CD14-positive monocyte (primary cell): ENCODE measurements at regions not wholly inside any gene's neighbourhood (a gene's known extent, or its start where the extent isn't known, plus 50 kb on each side); places are given as distances from the start of the nearest gene placed in this dataset.

ENCODE experiments used
- DNase-seq, 3 donors: peaks; one replicate each; pipeline ENCODE4 v3.0.0-alpha.2; 2011 to 2022
- H2AFZ ChIP-seq: 2 replicates; pipeline ENCODE4 v1.6.0; 2012; ENCODE audit warnings: mild to moderate bottlenecking, low read depth, low read length, inconsistent platforms; ENCODE audit not compliant: insufficient read depth, poor library complexity, severe bottlenecking
- H3K27ac ChIP-seq, 2 donors: 1 replicate in 1 of 2; 2 replicates in 1 of 2; pipeline ENCODE4 v1.5.1; 2012 to 2013; ENCODE audit warnings: low read length in 2 of 2, control low read depth in 1 of 2, inconsistent platforms in 1 of 2, low read depth in 1 of 2, mild to moderate bottlenecking in 1 of 2
- H3K27me3 ChIP-seq, 2 donors: one replicate each; pipeline versions ENCODE4 v1.6.0 to v1.6.1; 2011 to 2013; ENCODE audit warnings: low read length in 2 of 2; ENCODE audit not compliant: control insufficient read depth in 2 of 2, insufficient read depth in 2 of 2
- H3K36me3 ChIP-seq, 2 donors: replicated peaks in 1 of 2; 1 replicate in 1 of 2; 2 replicates in 1 of 2; pipeline versions ENCODE4 v1.5.1 to v1.6.1; 2012 to 2013; ENCODE audit warnings: low read length in 2 of 2, control low read depth in 1 of 2, inconsistent platforms in 1 of 2, mild to moderate bottlenecking in 1 of 2; ENCODE audit not compliant: insufficient read depth in 2 of 2, control insufficient read depth in 1 of 2
- H3K4me1 ChIP-seq, 2 donors: 1 replicate in 1 of 2; 2 replicates in 1 of 2; pipeline versions ENCODE4 v1.5.1 to v1.6.1; 2012 to 2013; ENCODE audit warnings: low read length in 2 of 2, control low read depth in 1 of 2, inconsistent platforms in 1 of 2, mild to moderate bottlenecking in 1 of 2, moderate library complexity in 1 of 2; ENCODE audit not compliant: insufficient read depth in 2 of 2, control insufficient read depth in 1 of 2
- H3K4me2 ChIP-seq: replicated peaks from 2 replicates; pipeline ENCODE3; 2012; ENCODE audit warnings: low read length, moderate library complexity, mild to moderate bottlenecking; ENCODE audit not compliant: poor library complexity, severe bottlenecking; ENCODE audit errors: extremely low read depth
- H3K4me3 ChIP-seq, 3 experiments: fragments of 200-600 bp in 1 of 3; sonication (generic) in 1 of 3; replicated peaks in 1 of 3; 1 replicate in 2 of 3; 2 replicates in 1 of 3; pipeline ENCODE4 v1.5.1; 2011 to 2013; ENCODE audit warnings: low read length in 3 of 3, mild to moderate bottlenecking in 3 of 3, control low read depth in 2 of 3, low read depth in 2 of 3, inconsistent platforms in 1 of 3, moderate library complexity in 1 of 3
- H3K79me2 ChIP-seq: 2 replicates; pipeline ENCODE4 v1.6.0; 2012; ENCODE audit warnings: mild to moderate bottlenecking, control low read depth, inconsistent platforms, low read length, moderate library complexity; ENCODE audit not compliant: insufficient read depth
- H3K9ac ChIP-seq: 2 replicates; pipeline ENCODE4 v1.6.0; 2017; ENCODE audit warnings: low read length, mild to moderate bottlenecking; ENCODE audit not compliant: insufficient read depth, poor library complexity, severe bottlenecking
- H3K9me3 ChIP-seq, 2 donors: replicated peaks in 1 of 2; 1 replicate in 1 of 2; 2 replicates in 1 of 2; pipeline versions ENCODE4 v1.5.1 to v1.6.1; 2012 to 2013; ENCODE audit warnings: low read length in 2 of 2, control low read depth in 1 of 2; ENCODE audit not compliant: control insufficient read depth in 1 of 2, insufficient read depth in 1 of 2
- H4K20me1 ChIP-seq: 2 replicates; pipeline ENCODE4 v1.6.0; 2012; ENCODE audit warnings: mild to moderate bottlenecking, low read length, control low read depth, moderate library complexity; ENCODE audit not compliant: insufficient read depth
- H3K27ac Mint-ChIP-seq, 7 donors: one replicate each; pipeline ENCODE4 v1.8.0; 2020; ENCODE audit warnings: mild to moderate bottlenecking in 7 of 7, mixed read lengths in 7 of 7, moderate library complexity in 6 of 7, inconsistent platforms in 2 of 7
- H3K27me3 Mint-ChIP-seq, 3 donors: one replicate each; pipeline ENCODE4 v1.8.0; 2021 to 2022; ENCODE audit warnings: low read depth in 3 of 3, mild to moderate bottlenecking in 3 of 3, mixed read lengths in 3 of 3, moderate library complexity in 3 of 3, inconsistent platforms in 1 of 3
- H3K36me3 Mint-ChIP-seq, 2 donors: one replicate each; pipeline ENCODE4 v1.8.0; 2020; ENCODE audit warnings: mixed read lengths in 2 of 2, inconsistent platforms in 1 of 2, mild to moderate bottlenecking in 1 of 2
- H3K4me1 Mint-ChIP-seq: one replicate; pipeline ENCODE4 v1.8.0; 2020; ENCODE audit warnings: mild to moderate bottlenecking, mixed read lengths
- H3K4me3 Mint-ChIP-seq, 2 donors: one replicate each; pipeline ENCODE4 v1.8.0; 2020; ENCODE audit warnings: mild to moderate bottlenecking in 2 of 2, mixed read lengths in 2 of 2, moderate library complexity in 1 of 2
- H3K9me3 Mint-ChIP-seq, 7 donors: one replicate each; pipeline ENCODE4 v1.8.0; 2020 to 2022; ENCODE audit warnings: mixed read lengths in 7 of 7, mild to moderate bottlenecking in 6 of 7, moderate library complexity in 6 of 7, inconsistent platforms in 2 of 7
- WGBS: methylation state at CpG from one replicate; pipeline ENCODE4 v1.1.5; 2013; ENCODE audit warnings: missing lambda C conversion rate; ENCODE audit not compliant: insufficient coverage; 5-methylcytosine and 5-hydroxymethylcytosine counted together
- intact Hi-C, 2 donors: fragments of 100-400 bp; cut with micrococcal nuclease; formaldehyde crosslinking; loops; one replicate each; pipeline versions ENCODE4 v1.15.0 to v1.15.1; 2023
- TF ChIP-seq, protein P1 (sequence below): fragments of 200-600 bp; IDR thresholded peaks from one replicate; pipeline ENCODE4 v1.8.0; 2022; ENCODE audit warnings: antibody characterized with exemption, mild to moderate bottlenecking

DNA sequence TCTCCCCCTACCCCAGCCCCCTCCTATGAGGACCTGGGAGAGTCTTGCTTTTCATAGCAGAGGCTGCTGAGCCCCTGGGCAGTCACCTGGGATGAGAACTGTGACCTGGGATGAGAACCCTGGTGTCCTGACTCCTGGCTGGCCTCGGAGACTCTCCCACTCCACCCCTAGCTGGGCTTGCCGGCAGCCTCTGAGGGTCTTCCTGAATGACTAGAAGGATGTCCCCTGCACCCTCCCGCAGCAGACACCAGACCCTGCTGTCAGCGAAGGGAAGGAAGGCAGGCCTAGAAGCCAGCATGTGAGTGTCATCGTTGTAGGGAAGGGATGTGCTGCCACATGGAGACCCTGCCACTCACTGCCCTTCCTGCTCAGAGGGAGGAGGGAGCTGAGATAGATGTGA lies 203.4 kb upstream of the ZNF536 start:
- H3K4me2 ChIP-seq: no peak overlapping the region
- H3K36me3 Mint-ChIP-seq: no peaks in the 10 kb centered on the region
- TF ChIP-seq, protein P1, sequence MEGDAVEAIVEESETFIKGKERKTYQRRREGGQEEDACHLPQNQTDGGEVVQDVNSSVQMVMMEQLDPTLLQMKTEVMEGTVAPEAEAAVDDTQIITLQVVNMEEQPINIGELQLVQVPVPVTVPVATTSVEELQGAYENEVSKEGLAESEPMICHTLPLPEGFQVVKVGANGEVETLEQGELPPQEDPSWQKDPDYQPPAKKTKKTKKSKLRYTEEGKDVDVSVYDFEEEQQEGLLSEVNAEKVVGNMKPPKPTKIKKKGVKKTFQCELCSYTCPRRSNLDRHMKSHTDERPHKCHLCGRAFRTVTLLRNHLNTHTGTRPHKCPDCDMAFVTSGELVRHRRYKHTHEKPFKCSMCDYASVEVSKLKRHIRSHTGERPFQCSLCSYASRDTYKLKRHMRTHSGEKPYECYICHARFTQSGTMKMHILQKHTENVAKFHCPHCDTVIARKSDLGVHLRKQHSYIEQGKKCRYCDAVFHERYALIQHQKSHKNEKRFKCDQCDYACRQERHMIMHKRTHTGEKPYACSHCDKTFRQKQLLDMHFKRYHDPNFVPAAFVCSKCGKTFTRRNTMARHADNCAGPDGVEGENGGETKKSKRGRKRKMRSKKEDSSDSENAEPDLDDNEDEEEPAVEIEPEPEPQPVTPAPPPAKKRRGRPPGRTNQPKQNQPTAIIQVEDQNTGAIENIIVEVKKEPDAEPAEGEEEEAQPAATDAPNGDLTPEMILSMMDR: no peak
- no peaks in the 10 kb centered on the region for H3K27me3 ChIP-seq
- WGBS: 81% methylated on average over 5 of the region's 5 CpGs
- no peaks in the 10 kb centered on the region for H4K20me1 ChIP-seq
- H3K4me3 ChIP-seq: no peak overlapping the region
- H3K9me3 ChIP-seq: peaks cover 4 to 7% of the 10 kb centered on the region in 2 donors
- peaks cover 0 to 10% (median 0%) of the 10 kb centered on the region in 7 donors for H3K9me3 Mint-ChIP-seq
- no peaks in the 10 kb centered on the region for H3K4me1 ChIP-seq
- no peak overlapping the region for H3K4me3 Mint-ChIP-seq
- H3K27ac Mint-ChIP-seq: no peak overlapping the region
- no peak overlapping the region for H2AFZ ChIP-seq
- no peaks in the 10 kb centered on the region for H3K79me2 ChIP-seq
- no peaks in the 10 kb centered on the region for H3K36me3 ChIP-seq
- intact Hi-C loops: no loop called here
- peaks cover 2% of the 10 kb centered on the region in 3 donors for H3K27me3 Mint-ChIP-seq
- H3K9ac ChIP-seq: no peak overlapping the region
- no peak overlapping the region for H3K27ac ChIP-seq
- H3K4me1 Mint-ChIP-seq: no peaks in the 10 kb centered on the region
- DNase-seq: no peak

DNA sequence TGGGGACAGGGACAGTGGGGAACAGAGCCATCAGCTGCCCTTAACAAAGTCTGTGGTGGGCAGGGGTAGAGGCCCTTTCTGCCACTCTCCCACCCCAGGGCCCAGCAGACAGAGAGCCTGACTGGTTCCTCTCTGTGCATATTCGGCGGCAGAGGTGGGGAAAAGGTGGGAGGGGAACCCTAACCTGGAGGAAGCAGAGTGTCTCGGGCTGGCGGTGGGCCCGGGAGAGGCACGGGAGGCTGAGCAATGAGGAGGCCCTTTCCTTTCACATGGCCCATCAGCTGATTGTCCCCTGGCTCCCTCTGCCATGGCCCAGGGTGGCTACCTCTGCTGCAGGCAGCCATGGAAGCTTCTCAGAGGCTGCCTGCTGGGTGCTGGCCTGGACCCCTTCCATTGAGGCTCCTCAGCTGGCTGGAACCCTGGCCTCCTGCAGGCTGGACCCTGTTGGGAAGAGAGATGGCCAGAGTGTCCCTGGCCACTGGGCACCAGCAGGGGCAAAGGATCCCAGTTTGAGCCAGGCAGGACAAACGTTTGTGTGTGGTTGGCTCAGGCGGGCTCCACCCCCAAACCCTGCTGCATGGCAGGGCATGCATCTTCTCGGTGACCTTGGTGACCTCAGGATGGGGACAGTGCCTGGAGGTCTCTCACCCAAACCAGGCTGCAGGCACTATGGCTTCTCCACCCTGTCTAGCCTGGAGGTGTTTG lies 202.8 kb upstream of the ZNF536 start:
- no peaks in the 10 kb centered on the region for H3K36me3 ChIP-seq
- H4K20me1 ChIP-seq: no peaks in the 10 kb centered on the region
- H3K9ac ChIP-seq: no peak overlapping the region
- Mint-ChIP-seq H3K27me3 (peaks cover 2% of the 10 kb centered on the region in 3 donors), H3K9me3 (peaks cover 0 to 5% (median 0%) of the 10 kb centered on the region in 7 donors), H3K4me3 (no peak overlapping the region), H3K36me3 (no peaks in the 10 kb centered on the region), H3K4me1 (no peaks in the 10 kb centered on the region), H3K27ac (no peak overlapping the region)
- H3K27me3 ChIP-seq: no peaks in the 10 kb centered on the region
- H3K27ac ChIP-seq: no peak overlapping the region
- TF ChIP-seq, protein P1: no peak
- H2AFZ ChIP-seq: no peak overlapping the region
- peaks cover 4 to 7% of the 10 kb centered on the region in 2 donors for H3K9me3 ChIP-seq
- H3K4me2 ChIP-seq: no peak overlapping the region
- H3K4me3 ChIP-seq: no peak overlapping the region
- no peak for DNase-seq
- no peaks in the 10 kb centered on the region for H3K4me1 ChIP-seq
- intact Hi-C loops: no loop called here
- 75% methylated on average over 7 of the region's 9 CpGs for WGBS
- H3K79me2 ChIP-seq: no peaks in the 10 kb centered on the region
